ENCODE measurements at regions not wholly inside any gene's neighbourhood (a gene's known extent, or its start where the extent isn't known, plus 50 kb on each side); places are given as distances from the start of the nearest gene placed in this dataset.
"Not testable (repeated sequence)": the region's sequence is repeated elsewhere in the genome, so short reads cannot be mapped to it uniquely, and the experiment has no call there.

DNA sequence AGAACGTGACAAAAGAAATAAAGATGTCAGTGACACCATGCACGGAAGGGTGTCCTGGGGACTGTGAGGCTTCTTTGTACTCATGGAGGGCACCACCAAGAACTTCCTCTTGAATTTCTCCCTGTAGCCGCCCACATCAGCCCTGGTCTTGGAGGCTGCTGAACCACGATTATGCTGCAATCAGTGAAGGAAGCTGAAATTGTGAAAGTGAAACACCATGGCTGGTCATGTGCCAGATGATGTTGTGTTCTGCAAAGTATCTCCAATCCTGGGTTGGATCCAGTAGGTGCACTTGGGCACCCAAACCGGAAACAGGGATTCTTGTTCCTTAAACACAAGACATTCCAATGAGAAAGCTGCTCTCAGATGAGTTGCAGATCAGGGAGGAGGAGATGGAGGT is 104.4 kb upstream of the GOLGA6L6 start:
- Histone ChIP-seq H3K27me3 (ENCODE audit: control insufficient read depth, insufficient read depth, low read length) (no peaks in the 10 kb centered on the region), H3K4me3 (ENCODE audit: low read depth, low read length) (no peak overlapping the region), H3K27ac (ENCODE audit: low read depth, low read length) (no peak overlapping the region), H3K9me3 (ENCODE audit: control insufficient read depth, insufficient read depth, low read length) (peaks cover 23% of the 10 kb centered on the region)
- DNase-seq (ENCODE audit: low read depth, low spot score): no peak
- POLR2A ChIA-PET: no interaction called here
- TF ChIP-seq, protein P1, sequence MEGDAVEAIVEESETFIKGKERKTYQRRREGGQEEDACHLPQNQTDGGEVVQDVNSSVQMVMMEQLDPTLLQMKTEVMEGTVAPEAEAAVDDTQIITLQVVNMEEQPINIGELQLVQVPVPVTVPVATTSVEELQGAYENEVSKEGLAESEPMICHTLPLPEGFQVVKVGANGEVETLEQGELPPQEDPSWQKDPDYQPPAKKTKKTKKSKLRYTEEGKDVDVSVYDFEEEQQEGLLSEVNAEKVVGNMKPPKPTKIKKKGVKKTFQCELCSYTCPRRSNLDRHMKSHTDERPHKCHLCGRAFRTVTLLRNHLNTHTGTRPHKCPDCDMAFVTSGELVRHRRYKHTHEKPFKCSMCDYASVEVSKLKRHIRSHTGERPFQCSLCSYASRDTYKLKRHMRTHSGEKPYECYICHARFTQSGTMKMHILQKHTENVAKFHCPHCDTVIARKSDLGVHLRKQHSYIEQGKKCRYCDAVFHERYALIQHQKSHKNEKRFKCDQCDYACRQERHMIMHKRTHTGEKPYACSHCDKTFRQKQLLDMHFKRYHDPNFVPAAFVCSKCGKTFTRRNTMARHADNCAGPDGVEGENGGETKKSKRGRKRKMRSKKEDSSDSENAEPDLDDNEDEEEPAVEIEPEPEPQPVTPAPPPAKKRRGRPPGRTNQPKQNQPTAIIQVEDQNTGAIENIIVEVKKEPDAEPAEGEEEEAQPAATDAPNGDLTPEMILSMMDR (IDR thresholded peaks at IDR 0.05; ENCODE audit: low read depth, low read length): no peak
- CTCF ChIA-PET: no interaction called here

DNA sequence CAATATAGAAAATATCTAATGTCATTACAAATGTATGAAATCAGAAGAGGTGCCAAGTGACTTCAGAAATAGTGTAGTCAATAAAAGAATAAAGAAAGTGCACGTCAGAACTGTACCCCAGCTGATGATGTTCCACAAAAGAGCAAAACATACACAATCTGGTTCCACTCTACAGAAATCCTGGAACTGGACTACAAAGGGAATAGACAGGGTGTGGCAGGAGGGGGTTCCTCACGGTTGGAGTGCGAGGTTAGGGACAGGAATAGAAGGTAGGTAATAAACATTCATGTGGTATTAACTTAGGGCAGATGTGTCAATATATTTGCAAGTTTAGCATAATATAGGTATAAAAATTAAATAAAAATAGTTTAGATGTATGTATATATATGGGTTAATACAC is 103.3 kb upstream of the GOLGA6L6 start:
- TF ChIP-seq, protein P1 (IDR thresholded peaks at IDR 0.05; ENCODE audit: low read depth, low read length): no peak
- Histone ChIP-seq H3K9me3 (ENCODE audit: control insufficient read depth, insufficient read depth, low read length) (peaks cover 23% of the 10 kb centered on the region), H3K4me3 (ENCODE audit: low read depth, low read length) (no peak overlapping the region), H3K27ac (ENCODE audit: low read depth, low read length) (no peak overlapping the region), H3K27me3 (ENCODE audit: control insufficient read depth, insufficient read depth, low read length) (no peaks in the 10 kb centered on the region)
- POLR2A ChIA-PET: no interaction called here
- no peak for DNase-seq (ENCODE audit: low read depth, low spot score)
- CTCF ChIA-PET: no interaction called here

DNA sequence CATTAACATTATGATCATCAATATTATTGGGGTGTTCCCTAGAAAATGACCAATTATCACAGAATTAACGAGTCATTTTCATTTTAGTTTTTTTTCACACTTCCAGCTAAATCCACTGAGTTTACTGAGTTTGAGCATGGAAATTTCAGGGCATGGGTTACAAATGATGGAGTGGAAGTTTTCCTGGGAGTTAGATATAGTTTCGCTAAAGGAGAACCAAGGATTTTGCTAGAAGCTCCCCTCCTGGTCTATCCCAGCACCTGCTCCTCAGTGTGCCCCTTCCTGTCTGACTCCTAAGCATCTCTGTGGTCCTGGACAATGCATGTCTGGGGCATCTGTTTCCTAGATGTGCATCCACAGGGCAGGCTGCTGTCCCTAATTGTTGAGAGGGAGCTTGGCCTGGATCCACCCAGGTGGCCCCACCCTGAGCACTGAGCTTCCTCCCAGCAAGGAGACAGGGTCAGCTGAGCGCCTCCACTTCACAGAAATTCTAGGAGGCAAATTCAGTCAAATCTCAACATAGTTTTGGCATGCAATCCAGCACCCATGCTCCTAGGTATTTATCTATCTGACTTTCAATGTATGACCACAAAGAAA is 102.3 kb upstream of the GOLGA6L6 start:
- CTCF ChIA-PET: no interaction called here
- Histone ChIP-seq H3K27ac (ENCODE audit: low read depth, low read length) (no peak overlapping the region), H3K27me3 (ENCODE audit: control insufficient read depth, insufficient read depth, low read length) (no peaks in the 10 kb centered on the region), H3K4me3 (ENCODE audit: low read depth, low read length) (no peak overlapping the region), H3K9me3 (ENCODE audit: control insufficient read depth, insufficient read depth, low read length) (peaks cover 23% of the 10 kb centered on the region)
- DNase-seq (ENCODE audit: low read depth, low spot score): no peak
- TF ChIP-seq, protein P1 (IDR thresholded peaks at IDR 0.05; ENCODE audit: low read depth, low read length): no peak
- POLR2A ChIA-PET: no interaction called here

DNA sequence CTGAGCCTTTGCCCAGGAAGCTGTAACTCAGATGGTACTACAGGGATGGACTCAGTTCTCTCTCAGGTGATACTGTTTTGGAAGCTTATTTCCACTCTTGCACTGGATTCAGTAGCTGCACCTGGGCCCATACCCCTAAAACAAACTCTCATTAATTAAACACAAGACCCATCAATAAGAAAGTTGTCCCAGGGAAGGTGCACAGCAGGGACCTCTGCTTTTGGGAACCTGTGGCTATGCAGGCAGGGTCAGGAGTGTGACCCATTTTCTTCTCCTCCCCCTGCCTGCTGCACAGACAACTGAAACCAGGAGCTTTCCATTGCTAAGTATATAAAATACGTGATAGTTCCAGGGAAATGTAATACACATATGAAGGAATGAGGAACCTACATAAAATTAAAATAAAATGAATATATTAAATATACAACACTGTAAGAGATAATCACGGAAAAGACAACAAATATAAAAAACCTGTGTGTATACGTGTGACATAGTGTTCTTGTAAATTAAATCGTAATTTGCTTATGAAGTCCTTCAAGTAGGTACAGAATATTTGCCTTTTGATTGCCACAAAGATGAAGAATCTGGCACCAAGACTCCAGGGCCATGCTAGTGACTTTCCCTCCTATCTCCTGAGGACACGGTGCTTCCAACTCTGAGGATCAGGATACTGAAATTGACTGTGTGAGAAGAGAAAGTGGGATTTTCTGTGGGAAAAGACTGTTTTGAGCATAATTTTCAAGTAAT is 101.6 kb upstream of the GOLGA6L6 start:
- TF ChIP-seq, protein P1 (IDR thresholded peaks at IDR 0.05; ENCODE audit: low read depth, low read length): no peak
- ChIA-PET CTCF (no interaction called here), POLR2A (no interaction called here)
- Histone ChIP-seq H3K27ac (ENCODE audit: low read depth, low read length) (no peak overlapping the region), H3K27me3 (ENCODE audit: control insufficient read depth, insufficient read depth, low read length) (no peaks in the 10 kb centered on the region), H3K9me3 (ENCODE audit: control insufficient read depth, insufficient read depth, low read length) (peaks cover 23% of the 10 kb centered on the region), H3K4me3 (ENCODE audit: low read depth, low read length) (no peak overlapping the region)
- no peak for DNase-seq (ENCODE audit: low read depth, low spot score)

DNA sequence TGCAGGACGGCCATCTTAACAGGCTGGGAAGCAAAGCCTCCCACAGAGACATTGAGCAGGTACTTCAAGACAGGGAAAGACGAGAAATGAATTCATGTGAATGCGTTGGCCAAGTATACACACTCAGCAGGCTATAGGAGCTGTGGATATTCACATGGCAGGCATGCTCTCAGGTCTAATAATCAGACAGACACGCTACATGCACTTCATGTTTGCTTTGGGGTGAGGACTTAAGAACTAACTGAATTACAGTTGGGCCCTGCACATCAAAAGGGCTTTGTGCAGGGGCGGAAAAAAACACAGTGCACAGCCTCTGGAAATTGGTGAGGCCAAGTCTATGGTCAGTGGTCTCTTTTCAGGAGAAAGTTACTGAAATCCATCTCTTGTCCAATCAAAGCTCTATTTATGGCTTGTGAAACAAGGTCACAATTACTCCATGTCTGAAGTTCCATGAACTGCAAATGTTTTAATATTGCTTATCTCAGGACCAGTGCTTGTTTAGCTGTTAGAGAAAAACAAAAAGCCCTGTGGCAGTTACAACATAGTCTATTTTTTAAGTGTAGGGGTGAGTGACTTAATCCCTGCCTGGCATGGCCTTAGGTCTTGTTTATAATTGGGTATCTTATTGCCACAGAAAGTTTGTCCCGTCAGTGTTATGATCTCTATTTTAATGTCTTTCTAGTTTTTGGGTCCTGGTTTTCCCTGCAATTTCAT is 100.6 kb upstream of the GOLGA6L6 start:
- POLR2A ChIA-PET: no interaction called here
- Histone ChIP-seq H3K27me3 (ENCODE audit: control insufficient read depth, insufficient read depth, low read length) (no peaks in the 10 kb centered on the region), H3K27ac (ENCODE audit: low read depth, low read length) (no peak overlapping the region), H3K9me3 (ENCODE audit: control insufficient read depth, insufficient read depth, low read length) (peaks cover 23% of the 10 kb centered on the region), H3K4me3 (ENCODE audit: low read depth, low read length) (no peak overlapping the region)
- TF ChIP-seq, protein P1 (IDR thresholded peaks at IDR 0.05; ENCODE audit: low read depth, low read length): no peak
- CTCF ChIA-PET: no interaction called here
- DNase-seq (ENCODE audit: low read depth, low spot score): no peak

DNA sequence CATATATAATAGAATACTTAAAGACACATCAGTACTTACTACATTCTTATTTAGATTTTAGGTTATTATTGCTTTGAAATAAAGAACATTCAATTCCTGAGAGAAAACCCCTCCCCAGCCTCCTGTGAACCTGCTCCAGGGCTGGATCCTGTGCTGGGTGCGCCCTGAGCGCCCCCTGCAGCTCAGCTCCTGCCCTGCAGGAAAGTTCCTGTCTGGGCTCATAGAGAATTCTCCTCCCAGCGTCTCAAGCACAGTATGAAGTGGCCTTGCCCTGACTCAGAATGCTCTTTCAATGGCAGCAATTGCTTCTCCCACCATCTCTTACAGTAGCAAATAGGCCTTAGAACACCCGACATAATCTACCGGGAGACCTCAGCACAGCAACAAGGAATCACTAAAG is 98.8 kb upstream of the GOLGA6L6 start:
- H3K27ac ChIP-seq (ENCODE audit: low read depth, low read length); H3K4me3 ChIP-seq (ENCODE audit: low read depth, low read length); DNase-seq (ENCODE audit: low read depth, low spot score); CTCF ChIA-PET; H3K27me3 ChIP-seq (ENCODE audit: control insufficient read depth, insufficient read depth, low read length); POLR2A ChIA-PET: not testable (repeated sequence)
- peaks cover 14% of the 10 kb centered on the region for H3K9me3 ChIP-seq (ENCODE audit: control insufficient read depth, insufficient read depth, low read length)

DNA sequence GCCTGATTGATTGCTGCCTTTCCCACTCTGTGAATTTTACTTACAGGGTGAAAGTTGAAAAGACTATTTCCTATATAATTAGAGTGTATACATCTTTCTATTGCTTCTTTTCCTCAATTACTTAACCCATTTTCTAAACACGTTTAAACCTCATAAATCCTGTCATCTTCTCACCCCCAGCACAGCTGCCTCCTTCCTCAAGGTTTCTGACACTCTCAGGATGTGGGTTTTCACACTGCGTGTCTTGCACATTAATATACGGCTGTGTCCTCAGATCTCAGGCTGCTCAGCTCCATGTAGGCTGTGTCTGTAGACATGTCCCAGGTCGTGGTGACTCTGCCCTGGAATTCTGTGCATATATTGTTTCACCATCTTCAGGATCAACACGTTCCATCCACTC is 97.6 kb upstream of the GOLGA6L6 start:
- CTCF ChIA-PET; H3K4me3 ChIP-seq (ENCODE audit: low read depth, low read length); POLR2A ChIA-PET; H3K27me3 ChIP-seq (ENCODE audit: control insufficient read depth, insufficient read depth, low read length); DNase-seq (ENCODE audit: low read depth, low spot score); H3K27ac ChIP-seq (ENCODE audit: low read depth, low read length): not testable (repeated sequence)
- peaks cover 14% of the 10 kb centered on the region for H3K9me3 ChIP-seq (ENCODE audit: control insufficient read depth, insufficient read depth, low read length)
